HPDE6-E6E7 (cell line): ENCODE measurements at regions not wholly inside any gene's neighbourhood (a gene's known extent, or its start where the extent isn't known, plus 50 kb on each side); places are given as distances from the start of the nearest gene placed in this dataset.

Experiments used
- DNase-seq: peaks from one replicate; pipeline ENCODE4 v3.0.0; 2011; ENCODE audit warnings: missing footprints; ENCODE audit errors: extremely low spot score

GRCh38 chr6:21648475-21649050, 55.0 kb downstream of the SOX4 start:
- no peak for DNase-seq

GRCh38 chr6:21653323-21653722, 59.8 kb downstream of the SOX4 start:
- DNase-seq, result no peak

- DNase-seq, result no peak
Measured at GRCh38 chr6:21653905-21654304, 60.4 kb downstream of the SOX4 start.

GRCh38 chr6:21654361-21654760, 60.8 kb downstream of the SOX4 start:
- DNase-seq, result no peak

- no peak for DNase-seq
Measured at GRCh38 chr6:21663966-21664313, 70.4 kb downstream of the SOX4 start.

GRCh38 chr6:21664314-21665109, 71.0 kb downstream of the SOX4 start:
- no peak for DNase-seq

- no peak for DNase-seq
Measured at GRCh38 chr6:21665110-21665391, 71.5 kb downstream of the SOX4 start.

- no peak for DNase-seq
Measured at GRCh38 chr6:21665392-21666200, 72.0 kb downstream of the SOX4 start.

GRCh38 chr6:21666201-21666691, 72.7 kb downstream of the SOX4 start:
- DNase-seq, result no peak

GRCh38 chr6:21666853-21667681, 73.5 kb downstream of the SOX4 start:
- no peak for DNase-seq

- no peak for DNase-seq
Measured at GRCh38 chr6:21668795-21669194, 75.2 kb downstream of the SOX4 start.

GRCh38 chr6:21676769-21677168, 83.2 kb downstream of the SOX4 start:
- no peak for DNase-seq

GRCh38 chr6:21678990-21679389, 85.4 kb downstream of the SOX4 start:
- DNase-seq, result no peak

- no peak for DNase-seq
Measured at GRCh38 chr6:21679761-21680265, 86.3 kb downstream of the SOX4 start.

GRCh38 chr6:21680611-21681010, 87.1 kb downstream of the SOX4 start:
- no peak for DNase-seq

- no peak for DNase-seq
Measured at GRCh38 chr6:21690489-21690888, 96.9 kb downstream of the SOX4 start.

GRCh38 chr6:21691685-21692346, 98.3 kb downstream of the SOX4 start:
- no peak for DNase-seq

GRCh38 chr6:21692721-21693120, 99.2 kb downstream of the SOX4 start:
- DNase-seq, result no peak

- DNase-seq, result no peak
Measured at GRCh38 chr6:21694168-21694567, 100.6 kb downstream of the SOX4 start.

- no peak for DNase-seq
Measured at GRCh38 chr6:21707524-21708319, 114.2 kb downstream of the SOX4 start.

- no peak for DNase-seq
Measured at GRCh38 chr6:21708320-21708580, 114.7 kb downstream of the SOX4 start.
